Adrenal gland (tissue), 9 donors: ENCODE measurements at regions not wholly inside any gene's neighbourhood (a gene's known extent, or its start where the extent isn't known, plus 50 kb on each side); places are given as distances from the start of the nearest gene placed in this dataset.

Experiments
- DNase-seq, 7 donors: peaks; one replicate each; pipeline ENCODE4 v3.0.0-alpha.2; 2019 to 2020
- H3K27ac ChIP-seq, 5 donors: fragments of 200-600 bp; sonication (generic) in 4 of 5; 1 replicate in 3 of 5; 2 replicates in 2 of 5; pipeline versions ENCODE4 v1.5.1 to v1.8.0; 2016 to 2020; ENCODE audit warnings: mild to moderate bottlenecking in 1 of 5
- H3K27me3 ChIP-seq: fragments of 200-600 bp; 2 replicates; pipeline ENCODE4 v1.8.0; 2021
- H3K36me3 ChIP-seq, 2 donors: fragments of 200-600 bp; replicated peaks in 1 of 2; 1 replicate in 1 of 2; 2 replicates in 1 of 2; pipeline versions ENCODE4 v1.5.1 to v1.8.0; 2018 to 2022
- H3K4me1 ChIP-seq, 2 donors: fragments of 200-600 bp; replicated peaks in 1 of 2; 1 replicate in 1 of 2; 2 replicates in 1 of 2; pipeline versions ENCODE4 v1.5.1 to v1.8.0; 2018 to 2021
- H3K4me3 ChIP-seq, 4 donors: fragments of 200-600 bp; sonication (generic) in 3 of 4; one replicate each; pipeline ENCODE4 v1.5.1; 2016 to 2018
- H3K9me3 ChIP-seq, 3 donors: fragments of 200-600 bp; sonication (generic) in 1 of 3; replicated peaks in 1 of 3; 1 replicate in 2 of 3; 2 replicates in 1 of 3; pipeline versions ENCODE4 v1.5.1 to v1.8.0; 2016 to 2021
- CTCF ChIP-seq, 6 experiments: fragments of 450-650 bp in 4 of 6; fragments of 200-600 bp in 2 of 6; sonication (generic) in 1 of 6; IDR thresholded peaks; 1 replicate in 5 of 6; 2 replicates in 1 of 6; pipeline versions ENCODE4 v1.5.1 to v1.8.0; 2016 to 2021; ENCODE audit warnings: antibody characterized with exemption in 6 of 6, mild to moderate bottlenecking in 2 of 6, moderate library complexity in 1 of 6
- POLR2A ChIP-seq, 2 donors: fragments of 450-650 bp; IDR thresholded peaks; one replicate each; pipeline ENCODE4 v1.6.1; 2017; ENCODE audit warnings: antibody characterized with exemption in 2 of 2, mild to moderate bottlenecking in 2 of 2, moderate library complexity in 1 of 2
- WGBS, 4 donors: extraction: QIAGEN DNeasy Blood & Tissue Kit in 2 of 4; methylation state at CpG; one replicate each; pipeline versions ENCODE4 v1.1.5 to v1.1.7; 2013 to 2017; 5-methylcytosine and 5-hydroxymethylcytosine counted together
- intact Hi-C, 2 donors: fragments of 100-400 bp; cut with DNase I; formaldehyde crosslinking; loops; one replicate each; pipeline versions ENCODE4 v1.14.1 to v1.15.0; 2022 to 2023
- donor health status: healthy with polysubstance abuse.
- donor health status: Bipolar disorder and iron deficiency.
- donor health status: DM: yes; HTN: yes; CAD: no.
- donor health status: DM: no; HTN: no; CAD: no.
- donor health status: DM: no; HTN: no; CAD: no.

GRCh38 chr2:38464971-38465788, 88.1 kb upstream of the ATL2 start:
- H3K27ac ChIP-seq: no peak overlapping the region
- no peaks in the 10 kb centered on the region for H3K36me3 ChIP-seq
- no peak for DNase-seq
- no peak overlapping the region for H3K4me3 ChIP-seq
- H3K9me3 ChIP-seq: no peaks in the 10 kb centered on the region
- TF ChIP-seq POLR2A (IDR thresholded peaks at IDR 0.05) (no peak), CTCF (IDR thresholded peaks at IDR 0.05) (no peak)
- H3K4me1 ChIP-seq: peaks cover 0 to 7% of the 10 kb centered on the region in 2 donors
- intact Hi-C loops: no loop called here
- WGBS, 4 donors: 76 to 88% (median 82%) methylated on average over 7 to 9 of the region's 9 CpGs
- no peaks in the 10 kb centered on the region for H3K27me3 ChIP-seq

- no peak overlapping the region for H3K27ac ChIP-seq
- WGBS, 4 donors: 87 to 97% (median 91%) methylated on average over 4 of the region's 4 CpGs
Observed at GRCh38 chr2:38463752-38464151, 86.7 kb upstream of the ATL2 start.

DNA sequence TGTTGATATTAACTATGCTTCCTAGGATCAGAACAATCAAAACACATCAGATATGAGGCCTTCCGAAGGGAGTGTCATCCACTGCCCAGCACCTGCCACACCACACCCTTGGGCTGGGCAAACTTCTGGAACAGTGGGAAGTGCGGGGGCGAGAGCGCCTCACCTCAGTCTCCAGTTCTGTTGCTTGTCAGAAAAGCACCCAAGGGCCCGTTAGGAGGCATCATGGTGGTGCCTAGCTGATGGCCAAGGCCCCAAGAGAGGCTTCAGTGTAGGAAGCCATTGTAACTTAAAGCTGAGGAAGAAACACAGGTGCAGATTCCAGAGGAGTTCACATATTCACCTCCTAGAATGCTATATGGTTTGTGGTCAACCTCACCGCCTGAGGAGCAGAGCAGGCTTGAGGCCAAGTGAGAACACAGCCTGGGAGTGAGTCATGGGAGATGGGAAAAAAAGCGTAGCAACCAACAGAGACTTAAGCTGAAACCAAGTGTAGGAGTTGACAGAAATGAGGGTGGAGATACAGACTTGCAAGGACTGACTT, 85.1 kb upstream of the ATL2 start:
- Histone ChIP-seq H3K27me3 (no peaks in the 10 kb centered on the region), H3K4me1 (peaks cover 0 to 7% of the 10 kb centered on the region in 2 donors), H3K36me3 (no peaks in the 10 kb centered on the region), H3K4me3 (no peak overlapping the region), H3K9me3 (no peaks in the 10 kb centered on the region), H3K27ac (no peak overlapping the region)
- peak; percentile 53 to 78 (median 70) for DNase-seq
- intact Hi-C loops: no loop called here
- TF ChIP-seq CTCF (IDR thresholded peaks at IDR 0.05): no peak
- TF ChIP-seq POLR2A (IDR thresholded peaks at IDR 0.05): no peak
- 65 to 80% (median 76%) methylated on average over 7 of the region's 7 CpGs for WGBS, 4 donors

More at GRCh38 chr2:38463752-38464151, 86.7 kb upstream of the ATL2 start:
- H3K4me1 ChIP-seq: peaks cover 0 to 7% of the 10 kb centered on the region in 2 donors
- H3K4me3 ChIP-seq: no peak overlapping the region
- TF ChIP-seq POLR2A (IDR thresholded peaks at IDR 0.05) (no peak), CTCF (IDR thresholded peaks at IDR 0.05) (no peak)
- H3K9me3 ChIP-seq: no peaks in the 10 kb centered on the region
- intact Hi-C loops: no loop called here
- no peaks in the 10 kb centered on the region for H3K27me3 ChIP-seq
- no peak for DNase-seq
- no peaks in the 10 kb centered on the region for H3K36me3 ChIP-seq

DNA sequence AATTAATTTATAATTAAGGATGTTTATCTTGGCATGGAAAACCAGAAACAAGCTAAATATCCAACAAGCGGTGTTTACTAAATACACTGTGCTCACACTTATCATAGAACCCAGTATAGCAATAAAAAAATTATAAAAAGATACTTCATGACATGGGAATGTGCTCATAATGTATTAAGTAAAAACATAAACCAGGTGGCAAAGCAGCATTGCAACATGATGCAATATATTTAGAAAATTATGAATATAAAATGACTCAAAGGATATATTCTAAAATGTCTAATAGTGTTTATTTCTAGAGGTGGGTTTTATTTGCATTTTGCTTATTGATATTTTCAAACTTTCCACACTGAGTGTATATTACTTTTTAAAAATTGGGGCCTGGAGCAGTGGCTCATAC, 84.4 kb upstream of the ATL2 start:
- intact Hi-C loops: no loop called here
- no peak for DNase-seq
- Histone ChIP-seq H3K27me3 (no peaks in the 10 kb centered on the region), H3K4me1 (peaks cover 0 to 3% of the 10 kb centered on the region in 2 donors), H3K4me3 (no peak overlapping the region), H3K36me3 (no peaks in the 10 kb centered on the region), H3K9me3 (no peaks in the 10 kb centered on the region), H3K27ac (no peak overlapping the region)
- TF ChIP-seq POLR2A (IDR thresholded peaks at IDR 0.05): no peak
- no peak for TF ChIP-seq CTCF (IDR thresholded peaks at IDR 0.05)
- WGBS, 4 donors: 91 to 97% (median 96%) methylated on average over 1 of the region's 1 CpG
